A549 (cell line): ENCODE measurements at regions not wholly inside any gene's neighbourhood (a gene's known extent, or its start where the extent isn't known, plus 50 kb on each side); places are given as distances from the start of the nearest gene placed in this dataset.

ENCODE experiments used
- ATAC-seq, 2 experiments: fragments of 200-7000 bp in 1 of 2; fragments of >200 bp in 1 of 2; cut with Nextera tagmentation in 1 of 2; cut with Tn5 transposase in 1 of 2; 3 replicates each; pipeline versions ENCODE4 v1.8.0 to v1.9.1; 2018 to 2020; ENCODE audit warnings: mild to moderate bottlenecking in 1 of 2, moderate library complexity in 1 of 2
- CTCF ChIA-PET: fragments of 300-600 bp; sonication (Branson Sonifier 250); formaldehyde crosslinking; extraction: SDS; loops from one replicate; lab custom pipeline; 2021; ENCODE audit warnings: antibody characterized with exemption, inconsistent platforms; lab: Yijun Ruan, JAX
- POLR2A ChIA-PET: fragments of 350-600 bp; formaldehyde crosslinking; extraction: SDS; loops from one replicate; lab custom pipeline; 2021; ENCODE audit warnings: antibody characterized with exemption, inconsistent platforms; lab: Yijun Ruan, JAX
- DNase-seq, 2 experiments: peaks; one replicate each; pipeline versions ENCODE4 v3.0.0 to v3.0.0-alpha.2; 2011 to 2016; ENCODE audit warnings: low read depth in 1 of 2, low spot score in 1 of 2
- FAIRE-seq: peaks from 2 replicates; lab custom pipeline; 2011; peaks lifted over from hg19 to GRCh38; lab: Jason Lieb, UNC
- H3K27ac ChIP-seq, 2 experiments: fragments of >200 bp; sonication (Bioruptor Twin); formaldehyde crosslinking; 3 replicates each; pipeline ENCODE4 v1.5.1; 2016 to 2017
- H3K4me1 ChIP-seq: fragments of >200 bp; sonication (Bioruptor Twin); formaldehyde crosslinking; 3 replicates; pipeline ENCODE4 v1.6.1; 2016
- H3K4me2 ChIP-seq: fragments of >200 bp; sonication (Bioruptor Twin); formaldehyde crosslinking; 3 replicates; pipeline ENCODE4 v1.6.1; 2016
- H3K4me3 ChIP-seq: fragments of >200 bp; sonication (Bioruptor Twin); formaldehyde crosslinking; 3 replicates; pipeline ENCODE4 v1.5.1; 2016
- H3K9me3 ChIP-seq: fragments of >200 bp; sonication (Bioruptor Twin); formaldehyde crosslinking; 3 replicates; pipeline ENCODE4 v1.6.1; 2016
- CBX8 ChIP-seq: fragments of 200-600 bp; sonication (generic); IDR thresholded peaks from 2 replicates; pipeline ENCODE4 v1.6.1; 2016
- CHD4 ChIP-seq: fragments of 200-600 bp; sonication (generic); IDR thresholded peaks from 2 replicates; pipeline ENCODE4 v1.6.1; 2016; ENCODE audit warnings: antibody characterized with exemption, mild to moderate bottlenecking, borderline replicate concordance
- EHF ChIP-seq: fragments of 250-450 bp; sonication (Bioruptor Pico); IDR thresholded peaks from 2 replicates; pipeline ENCODE4 v1.5.0; 2020; ENCODE audit warnings: mild to moderate bottlenecking
- EP300 ChIP-seq, 2 experiments: fragments of >200 bp; sonication (Bioruptor Twin); formaldehyde crosslinking; IDR thresholded peaks; 2 replicates in 1 of 2; 3 replicates in 1 of 2; pipeline ENCODE4 v1.6.1; 2016 to 2017
- FOSB ChIP-seq: fragments of 250-450 bp; sonication (Bioruptor Pico); IDR thresholded peaks from 2 replicates; pipeline ENCODE4 v1.5.0; 2020; ENCODE audit warnings: mild to moderate bottlenecking, moderate library complexity
- FOSL2 ChIP-seq, 2 experiments: fragments of 450-650 bp in 1 of 2; fragments of >200 bp in 1 of 2; sonication (Bioruptor Twin) in 1 of 2; formaldehyde crosslinking; IDR thresholded peaks; 2 replicates each; pipeline versions ENCODE4 v1.5.0 to v1.6.1; 2016 to 2020; ENCODE audit warnings: mild to moderate bottlenecking in 1 of 2, moderate library complexity in 1 of 2
- FOXS1 ChIP-seq: fragments of 250-450 bp; sonication (Bioruptor Pico); IDR thresholded peaks from 2 replicates; pipeline ENCODE4 v1.5.0; 2020; ENCODE audit warnings: mild to moderate bottlenecking, moderate library complexity
- HDAC2 ChIP-seq: fragments of 200-600 bp; sonication (generic); IDR thresholded peaks from 2 replicates; pipeline ENCODE4 v1.6.1; 2016
- HOXA7 ChIP-seq: fragments of 250-450 bp; sonication (Bioruptor Pico); IDR thresholded peaks from 2 replicates; pipeline ENCODE4 v1.5.0; 2020; ENCODE audit warnings: mild to moderate bottlenecking, moderate library complexity
- JUN ChIP-seq, 2 experiments: fragments of >200 bp; sonication (Bioruptor Twin); formaldehyde crosslinking; IDR thresholded peaks; 2 replicates in 1 of 2; 3 replicates in 1 of 2; pipeline ENCODE4 v1.6.1; 2016 to 2017
- JUNB ChIP-seq: fragments of >200 bp; sonication (Bioruptor Twin); formaldehyde crosslinking; IDR thresholded peaks from 2 replicates; pipeline ENCODE4 v1.6.1; 2016
- KDM5A ChIP-seq: fragments of 200-600 bp; sonication (generic); IDR thresholded peaks from 2 replicates; pipeline ENCODE4 v1.6.1; 2016; ENCODE audit warnings: antibody characterized with exemption, mild to moderate bottlenecking
- MAZ ChIP-seq: fragments of 150-350 bp; IDR thresholded peaks from 2 replicates; pipeline ENCODE4 v1.6.1; 2014; ENCODE audit warnings: antibody characterized with exemption, low read depth, low read length, borderline replicate concordance
- NFE2L2 ChIP-seq: fragments of 150-350 bp; conservative IDR thresholded peaks from 2 replicates; pipeline ENCODE4 v1.6.1; 2014; ENCODE audit warnings: low read length
- NPAS2 ChIP-seq: fragments of 250-450 bp; sonication (Bioruptor Pico); IDR thresholded peaks from 2 replicates; pipeline ENCODE4 v1.8.0; 2022; ENCODE audit warnings: mild to moderate bottlenecking, moderate library complexity, borderline replicate concordance
- NR3C1 ChIP-seq: fragments of >200 bp; sonication (Bioruptor Twin); formaldehyde crosslinking; IDR thresholded peaks from 3 replicates; pipeline ENCODE4 v1.6.1; 2017
- POLR2A ChIP-seq: IDR thresholded peaks from 2 replicates; pipeline ENCODE4 v1.6.1; 2012; ENCODE audit warnings: mild to moderate bottlenecking, low read length
- RAD21 ChIP-seq, 2 experiments: fragments of >200 bp in 1 of 2; sonication (Bioruptor Twin) in 1 of 2; formaldehyde crosslinking in 1 of 2; IDR thresholded peaks in 1 of 2; conservative IDR thresholded peaks in 1 of 2; 2 replicates in 1 of 2; 3 replicates in 1 of 2; pipeline ENCODE4 v1.6.1; 2012 to 2018; ENCODE audit warnings: inconsistent platforms in 1 of 2
- RCOR1 ChIP-seq: fragments of 150-350 bp; IDR thresholded peaks from 2 replicates; pipeline ENCODE4 v1.6.1; 2014; ENCODE audit warnings: antibody characterized with exemption, low read length, low read depth
- RNF2 ChIP-seq: fragments of 200-600 bp; sonication (generic); IDR thresholded peaks from 2 replicates; pipeline ENCODE4 v1.6.1; 2016; ENCODE audit warnings: low read depth, mild to moderate bottlenecking, antibody characterized with exemption, moderate library complexity, borderline replicate concordance
- TFCP2L1 ChIP-seq: fragments of 250-450 bp; sonication (Bioruptor Pico); IDR thresholded peaks from 2 replicates; pipeline ENCODE4 v1.5.0; 2021; ENCODE audit warnings: mild to moderate bottlenecking
- TP53 ChIP-seq: fragments of 250-450 bp; sonication (Bioruptor Pico); IDR thresholded peaks from 2 replicates; pipeline ENCODE4 v1.5.0; 2021; ENCODE audit warnings: mild to moderate bottlenecking, moderate library complexity
- ZC3H11A ChIP-seq: fragments of 450-650 bp; IDR thresholded peaks from 2 replicates; pipeline ENCODE4 v1.6.1; 2014; ENCODE audit warnings: antibody characterized with exemption, mild to moderate bottlenecking
- ZFP36 ChIP-seq: fragments of 450-650 bp; IDR thresholded peaks from 2 replicates; pipeline ENCODE4 v1.6.1; 2014; ENCODE audit warnings: borderline replicate concordance; ENCODE audit not compliant: partially characterized antibody
- WGBS: methylation state at CpG from one replicate; pipeline ENCODE4 v1.1.6; 2017; ENCODE audit errors: missing lambda C conversion rate; 5-methylcytosine and 5-hydroxymethylcytosine counted together
- TF ChIP-seq, protein P1 (sequence below): IDR thresholded peaks from 2 replicates; pipeline ENCODE4 v1.6.1; 2012
- TF ChIP-seq, protein P2 (sequence below): IDR thresholded peaks from 2 replicates; pipeline ENCODE4 v1.6.1; 2012; ENCODE audit warnings: low read depth, borderline replicate concordance
- TF ChIP-seq, protein P3 (sequence below): fragments of 450-650 bp; IDR thresholded peaks from 2 replicates; pipeline ENCODE4 v1.6.1; 2014; ENCODE audit warnings: antibody characterized with exemption

DNA sequence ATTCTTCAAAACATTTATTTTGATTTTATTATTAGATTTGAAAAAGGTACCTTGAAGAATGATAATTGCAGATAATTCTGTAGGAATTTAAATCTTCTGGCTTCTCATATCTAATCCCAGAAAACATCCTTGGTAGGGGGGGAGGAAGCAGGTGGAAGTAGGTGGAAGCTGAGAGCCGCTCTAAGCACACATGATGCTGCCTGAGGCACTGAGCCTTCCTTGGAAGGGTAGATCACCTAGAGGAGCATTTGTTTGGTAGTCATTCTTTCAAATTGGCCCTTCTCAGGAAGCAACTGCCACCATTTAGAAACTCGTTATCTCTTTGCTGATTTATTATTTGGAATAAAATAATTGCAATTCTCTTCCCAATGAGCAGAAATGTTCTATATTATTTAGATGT, 623.3 kb downstream of the CD109 start:
- TF ChIP-seq NR3C1 (no peak), HOXA7 (no peak), TFCP2L1 (no peak), MAZ (no peak), RCOR1 (no peak), JUNB (no peak), CHD4 (no peak), RNF2 (no peak)
- TF ChIP-seq, protein P1, sequence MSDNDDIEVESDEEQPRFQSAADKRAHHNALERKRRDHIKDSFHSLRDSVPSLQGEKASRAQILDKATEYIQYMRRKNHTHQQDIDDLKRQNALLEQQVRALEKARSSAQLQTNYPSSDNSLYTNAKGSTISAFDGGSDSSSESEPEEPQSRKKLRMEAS, result no peak
- TF ChIP-seq, all 56 proteins: peak for 0
- Histone ChIP-seq H3K4me1 (peaks cover 2% of the 10 kb centered on the region; the same call in 1 of the 3 replicates), H3K4me2 (no peak overlapping the region), H3K9me3 (no peaks in the 10 kb centered on the region), H3K4me3 (no peak overlapping the region), H3K27ac (no peak overlapping the region)
- no peak for FAIRE-seq
- ChIA-PET POLR2A (no interaction called here), CTCF (no interaction called here)
- ATAC-seq, result no peak
- WGBS, result 55% methylated on average over 2 of the region's 2 CpGs
- DNase-seq, result no peak

DNA sequence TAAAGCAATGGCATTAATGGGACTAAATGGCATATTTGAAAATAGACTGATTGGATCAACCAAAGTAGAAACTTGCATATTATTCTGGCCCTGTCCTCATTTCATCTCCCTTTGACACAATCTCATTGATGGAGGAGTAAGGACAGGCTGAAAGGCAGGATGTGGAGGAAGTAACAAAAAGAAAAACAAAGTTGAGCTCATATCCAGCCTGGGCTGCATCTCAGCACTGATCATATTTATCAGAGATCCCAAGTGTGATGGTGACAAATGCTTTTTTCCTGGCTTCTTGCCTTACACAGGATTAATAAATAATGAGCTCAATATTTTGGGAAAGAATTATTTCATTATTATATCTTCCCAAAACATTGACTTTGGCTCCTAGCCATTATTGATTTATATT, 622.7 kb downstream of the CD109 start:
- CTCF ChIA-PET, result interaction anchor here (1.1 kb wide), 1 partner anchor 891 kb away, joined by 3 read pairs; no protein-coding TSS in a partner anchor
- Histone ChIP-seq H3K4me1 (peaks cover 2% of the 10 kb centered on the region; the same call in 1 of the 3 replicates), H3K4me2 (no peak overlapping the region), H3K4me3 (no peak overlapping the region), H3K27ac (no peak overlapping the region), H3K9me3 (no peaks in the 10 kb centered on the region)
- no peak for DNase-seq
- POLR2A ChIA-PET, result no interaction called here
- no peak for ATAC-seq
- FAIRE-seq, result no peak
- TF ChIP-seq TP53 (CRISPR knock-in tag) (no peak), FOSB (no peak), KDM5A (no peak), POLR2A (no peak), FOXS1 (CRISPR knock-in tag) (no peak), EHF (CRISPR knock-in tag) (no peak), NFE2L2 (no peak), NPAS2 (no peak), HDAC2 (no peak), ZFP36 (no peak), CBX8 (no peak)
- TF ChIP-seq, protein P2, sequence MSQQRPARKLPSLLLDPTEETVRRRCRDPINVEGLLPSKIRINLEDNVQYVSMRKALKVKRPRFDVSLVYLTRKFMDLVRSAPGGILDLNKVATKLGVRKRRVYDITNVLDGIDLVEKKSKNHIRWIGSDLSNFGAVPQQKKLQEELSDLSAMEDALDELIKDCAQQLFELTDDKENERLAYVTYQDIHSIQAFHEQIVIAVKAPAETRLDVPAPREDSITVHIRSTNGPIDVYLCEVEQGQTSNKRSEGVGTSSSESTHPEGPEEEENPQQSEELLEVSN, result no peak
- TF ChIP-seq, protein P3, sequence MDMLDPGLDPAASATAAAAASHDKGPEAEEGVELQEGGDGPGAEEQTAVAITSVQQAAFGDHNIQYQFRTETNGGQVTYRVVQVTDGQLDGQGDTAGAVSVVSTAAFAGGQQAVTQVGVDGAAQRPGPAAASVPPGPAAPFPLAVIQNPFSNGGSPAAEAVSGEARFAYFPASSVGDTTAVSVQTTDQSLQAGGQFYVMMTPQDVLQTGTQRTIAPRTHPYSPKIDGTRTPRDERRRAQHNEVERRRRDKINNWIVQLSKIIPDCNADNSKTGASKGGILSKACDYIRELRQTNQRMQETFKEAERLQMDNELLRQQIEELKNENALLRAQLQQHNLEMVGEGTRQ, result no peak

DNA sequence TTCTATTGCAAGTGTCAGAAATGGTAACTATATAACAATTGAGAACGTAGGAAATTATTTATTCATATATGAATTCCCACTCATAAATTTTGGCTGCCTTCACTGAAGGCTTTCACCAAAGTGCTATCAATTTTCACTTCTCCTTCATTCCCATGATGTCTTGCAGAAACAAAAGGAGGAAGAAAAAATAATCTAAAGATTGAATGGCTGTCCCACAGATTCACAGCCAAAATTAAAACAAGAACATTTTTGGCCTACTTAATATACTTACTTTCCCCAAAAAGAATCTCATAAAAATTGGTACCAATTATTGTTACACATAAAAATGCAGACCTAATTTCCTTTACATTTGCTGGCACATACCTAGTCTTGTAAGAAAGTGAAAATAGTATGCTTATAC, 616.1 kb downstream of the CD109 start:
- Histone ChIP-seq H3K27ac (no peak overlapping the region), H3K9me3 (no peaks in the 10 kb centered on the region), H3K4me2 (no peak overlapping the region), H3K4me1 (no peaks in the 10 kb centered on the region), H3K4me3 (no peak overlapping the region)
- no peak for FAIRE-seq
- no peak for TF ChIP-seq TP53 (CRISPR knock-in tag)
- TF ChIP-seq, protein P3, result no peak
- TF ChIP-seq RAD21 (conservative IDR thresholded peaks at IDR 0.05 in 1 of 2, IDR thresholded peaks at IDR 0.05 in 1 of 2), result no peak
- TF ChIP-seq RNF2, result no peak
- no peak for TF ChIP-seq EP300 (IDR thresholded peaks at IDR 0.05)
- TF ChIP-seq FOSB, result no peak
- TF ChIP-seq FOSL2 (IDR thresholded peaks at IDR 0.05), result no peak
- no peak for TF ChIP-seq FOSL2 (CRISPR knock-in tag; IDR thresholded peaks at IDR 0.05)
- TF ChIP-seq ZC3H11A, result no peak
- TF ChIP-seq JUN (IDR thresholded peaks at IDR 0.05), result no peak
- TF ChIP-seq NFE2L2, result no peak
- ATAC-seq, result no peak
- CTCF ChIA-PET, result interaction anchor here (1.1 to 1.4 kb wide), 2 partner anchors 11 to 892 kb away, joined by 3 to 4 read pairs; no protein-coding TSS in a partner anchor
- POLR2A ChIA-PET, result no interaction called here
- 56% methylated on average over 1 of the region's 1 CpG for WGBS
- DNase-seq, result no peak
